Tibial nerve (tissue), 4 donors: ENCODE measurements at regions not wholly inside any gene's neighbourhood (a gene's known extent, or its start where the extent isn't known, plus 50 kb on each side); places are given as distances from the start of the nearest gene placed in this dataset.

Experiments used
- DNase-seq, 2 donors: peaks; one replicate each; pipeline ENCODE4 v3.0.0-alpha.2; 2019; ENCODE audit warnings: low spot score in 2 of 2
- H3K27ac ChIP-seq, 4 donors: fragments of 200-600 bp; sonication (generic) in 3 of 4; one replicate each; pipeline ENCODE4 v1.5.1; 2017 to 2019; ENCODE audit warnings: mild to moderate bottlenecking in 1 of 4
- H3K27me3 ChIP-seq, 2 donors: fragments of 200-600 bp; sonication (generic) in 1 of 2; one replicate each; pipeline versions ENCODE4 v1.5.1 to v1.6.0; 2017 to 2019
- H3K36me3 ChIP-seq, 3 donors: fragments of 200-600 bp; sonication (generic); one replicate each; pipeline ENCODE4 v1.5.1; 2018 to 2019
- H3K4me1 ChIP-seq, 4 donors: fragments of 200-600 bp; sonication (generic) in 3 of 4; one replicate each; pipeline ENCODE4 v1.5.1; 2017 to 2019
- H3K4me3 ChIP-seq, 4 donors: fragments of 200-600 bp; sonication (generic) in 3 of 4; one replicate each; pipeline ENCODE4 v1.5.1; 2017 to 2019; ENCODE audit warnings: mild to moderate bottlenecking in 1 of 4, moderate library complexity in 1 of 4
- H3K9me3 ChIP-seq, 4 donors: fragments of 200-600 bp; sonication (generic) in 3 of 4; one replicate each; pipeline ENCODE4 v1.5.1; 2017 to 2019
- CTCF ChIP-seq, 5 experiments: fragments of 200-600 bp in 3 of 5; fragments of 450-650 bp in 2 of 5; sonication (generic) in 3 of 5; IDR thresholded peaks; one replicate each; pipeline ENCODE4 v1.5.1; 2016 to 2019; ENCODE audit warnings: antibody characterized with exemption in 5 of 5, mild to moderate bottlenecking in 3 of 5, moderate library complexity in 2 of 5
- EP300 ChIP-seq, 2 donors: sonication (generic); formaldehyde crosslinking; IDR thresholded peaks; one replicate each; pipeline ENCODE4 v1.6.1; 2017; ENCODE audit warnings: antibody characterized with exemption in 2 of 2, mild to moderate bottlenecking in 1 of 2
- POLR2A ChIP-seq, 2 donors: fragments of 450-650 bp; IDR thresholded peaks; one replicate each; pipeline ENCODE4 v1.6.1; 2017; ENCODE audit warnings: antibody characterized with exemption in 2 of 2, mild to moderate bottlenecking in 2 of 2, moderate library complexity in 2 of 2
- WGBS, 2 donors: methylation state at CpG; one replicate each; pipeline ENCODE4 v1.1.5; 2018; 5-methylcytosine and 5-hydroxymethylcytosine counted together

DNA sequence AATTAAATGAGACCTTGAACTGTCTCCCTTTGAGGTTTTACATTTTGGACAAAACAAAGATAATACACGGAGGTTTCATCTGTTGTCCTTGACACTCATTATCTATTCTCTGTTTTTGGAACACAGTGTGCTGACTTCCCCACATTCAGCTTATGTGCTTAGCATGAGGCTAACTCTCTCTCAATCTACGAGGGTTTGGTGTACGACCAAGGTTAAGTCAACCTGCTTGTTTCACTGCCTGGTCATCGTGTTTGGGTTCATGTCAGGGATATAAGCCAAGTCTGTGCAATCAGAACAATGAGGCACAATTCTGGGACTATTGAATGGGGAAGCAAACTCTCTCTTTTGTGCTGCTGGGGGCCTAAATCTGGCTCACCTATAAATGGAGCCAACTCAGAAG, 328.5 kb upstream of the USP25 start:
- TF ChIP-seq EP300 (IDR thresholded peaks at IDR 0.05): no peak
- TF ChIP-seq CTCF (IDR thresholded peaks at IDR 0.05): no peak
- TF ChIP-seq POLR2A (IDR thresholded peaks at IDR 0.05): no peak
- Histone ChIP-seq H3K4me1 (no peaks in the 10 kb centered on the region), H3K9me3 (no peaks in the 10 kb centered on the region), H3K36me3 (no peaks in the 10 kb centered on the region), H3K4me3 (no peak overlapping the region), H3K27me3 (no peaks in the 10 kb centered on the region), H3K27ac (no peak overlapping the region)
- DNase-seq: no peak
- WGBS, 2 donors: 58 to 68% methylated on average over 4 of the region's 4 CpGs

GRCh38 chr21:15405214-15405613, 324.6 kb upstream of the USP25 start:
- no peak overlapping the region for H3K27ac ChIP-seq

GRCh38 chr21:15406791-15407190, 323.0 kb upstream of the USP25 start:
- DNase-seq: no peak
- H3K4me3 ChIP-seq: no peak overlapping the region
- 91 to 94% methylated on average over 4 of the region's 4 CpGs for WGBS, 2 donors
- no peaks in the 10 kb centered on the region for H3K27me3 ChIP-seq
- TF ChIP-seq EP300 (IDR thresholded peaks at IDR 0.05) (no peak), CTCF (IDR thresholded peaks at IDR 0.05) (no peak), POLR2A (IDR thresholded peaks at IDR 0.05) (no peak)
- no peak overlapping the region for H3K27ac ChIP-seq
- peaks cover 0 to 2% (median 0%) of the 10 kb centered on the region in 4 donors for H3K9me3 ChIP-seq
- no peaks in the 10 kb centered on the region for H3K36me3 ChIP-seq
- no peaks in the 10 kb centered on the region for H3K4me1 ChIP-seq

More at GRCh38 chr21:15405214-15405613, 324.6 kb upstream of the USP25 start:
- no peaks in the 10 kb centered on the region for H3K4me1 ChIP-seq
- no peaks in the 10 kb centered on the region for H3K27me3 ChIP-seq
- no peak overlapping the region for H3K4me3 ChIP-seq
- no peak for DNase-seq
- no peaks in the 10 kb centered on the region for H3K36me3 ChIP-seq
- H3K9me3 ChIP-seq: no peaks in the 10 kb centered on the region
- TF ChIP-seq EP300 (IDR thresholded peaks at IDR 0.05) (no peak), CTCF (IDR thresholded peaks at IDR 0.05) (no peak), POLR2A (IDR thresholded peaks at IDR 0.05) (no peak)

GRCh38 chr21:15407585-15407984, 322.2 kb upstream of the USP25 start:
- Histone ChIP-seq H3K27ac (no peak overlapping the region), H3K9me3 (peaks cover 0 to 3% (median 0%) of the 10 kb centered on the region in 4 donors), H3K4me1 (no peaks in the 10 kb centered on the region), H3K4me3 (no peak overlapping the region), H3K27me3 (no peaks in the 10 kb centered on the region), H3K36me3 (no peaks in the 10 kb centered on the region)
- DNase-seq: no peak
- 59 to 64% methylated on average over 5 of the region's 5 CpGs for WGBS, 2 donors
- TF ChIP-seq CTCF (IDR thresholded peaks at IDR 0.05) (no peak), EP300 (IDR thresholded peaks at IDR 0.05) (no peak), POLR2A (IDR thresholded peaks at IDR 0.05) (no peak)

- H3K27me3 ChIP-seq: no peaks in the 10 kb centered on the region
Observed at GRCh38 chr21:15408089-15408488, 321.7 kb upstream of the USP25 start.

More at GRCh38 chr21:15408089-15408488, 321.7 kb upstream of the USP25 start:
- 92 to 94% methylated on average over 2 of the region's 2 CpGs for WGBS, 2 donors
- Histone ChIP-seq H3K4me3 (no peak overlapping the region), H3K36me3 (no peaks in the 10 kb centered on the region), H3K4me1 (no peaks in the 10 kb centered on the region), H3K9me3 (peaks cover 0 to 3% (median 0%) of the 10 kb centered on the region in 4 donors), H3K27ac (no peak overlapping the region)
- no peak for DNase-seq
- no peak for TF ChIP-seq POLR2A (IDR thresholded peaks at IDR 0.05)
- no peak for TF ChIP-seq CTCF (IDR thresholded peaks at IDR 0.05)
- no peak for TF ChIP-seq EP300 (IDR thresholded peaks at IDR 0.05)
